Small intestine (tissue), 7 donors: ENCODE measurements at regions not wholly inside any gene's neighbourhood (a gene's known extent, or its start where the extent isn't known, plus 50 kb on each side); places are given as distances from the start of the nearest gene placed in this dataset.

Experiments used
- DNase-seq, 2 donors: peaks; one replicate each; pipeline versions ENCODE4 v3.0.0 to v3.0.0-alpha.2; 2013
- FAIRE-seq: peaks from 2 replicates; lab custom pipeline; 2012; peaks lifted over from hg19 to GRCh38; lab: Jason Lieb, UNC
- H3K27ac ChIP-seq, 3 donors: one replicate each; pipeline ENCODE4 v1.5.1; 2013; ENCODE audit warnings: low read length in 2 of 3, mild to moderate bottlenecking in 2 of 3, control low read depth in 1 of 3, inconsistent platforms in 1 of 3, low read depth in 1 of 3, moderate library complexity in 1 of 3
- H3K27me3 ChIP-seq, 3 donors: one replicate each; pipeline ENCODE4 v1.6.1; 2013; ENCODE audit warnings: low read length in 3 of 3, inconsistent platforms in 1 of 3; ENCODE audit not compliant: control insufficient read depth in 3 of 3, insufficient read depth in 3 of 3
- H3K36me3 ChIP-seq, 3 donors: one replicate each; pipeline ENCODE4 v1.6.1; 2013; ENCODE audit warnings: low read length in 3 of 3, inconsistent platforms in 1 of 3, low read depth in 1 of 3, mild to moderate bottlenecking in 1 of 3, moderate library complexity in 1 of 3; ENCODE audit not compliant: control insufficient read depth in 3 of 3, insufficient read depth in 2 of 3
- H3K4me1 ChIP-seq, 3 donors: one replicate each; pipeline ENCODE4 v1.6.1; 2013; ENCODE audit warnings: low read length in 2 of 3, inconsistent platforms in 1 of 3, low read depth in 1 of 3, mild to moderate bottlenecking in 1 of 3, moderate library complexity in 1 of 3; ENCODE audit not compliant: control insufficient read depth in 3 of 3, insufficient read depth in 2 of 3
- H3K4me3 ChIP-seq, 3 donors: one replicate each; pipeline ENCODE4 v1.5.1; 2013; ENCODE audit warnings: low read length in 3 of 3, control low read depth in 1 of 3, inconsistent platforms in 1 of 3, low read depth in 1 of 3, mild to moderate bottlenecking in 1 of 3, moderate library complexity in 1 of 3
- H3K9me3 ChIP-seq, 2 donors: one replicate each; pipeline ENCODE4 v1.6.1; 2013; ENCODE audit warnings: low read depth in 1 of 2, low read length in 1 of 2; ENCODE audit not compliant: control insufficient read depth in 2 of 2, insufficient read depth in 1 of 2
- WGBS, 3 donors: extraction: QIAGEN DNeasy Blood & Tissue Kit; methylation state at CpG; one replicate each; pipeline ENCODE4 v1.1.7; 2013; 5-methylcytosine and 5-hydroxymethylcytosine counted together
- donor health status: healthy with polysubstance abuse.
- donor health status: control.
- donor health status: control.
- donor health status: Bipolar disorder and iron deficiency.
- donor health status: healthy.

- DNase-seq, result no peak
- H3K27me3 ChIP-seq, result no peaks in the 10 kb centered on the region
- 60 to 69% (median 64%) methylated on average over 4 of the region's 4 CpGs for WGBS, 3 donors
- no peak for FAIRE-seq
- no peaks in the 10 kb centered on the region for H3K36me3 ChIP-seq
- H3K4me1 ChIP-seq, result no peaks in the 10 kb centered on the region
- H3K9me3 ChIP-seq, result no peaks in the 10 kb centered on the region
- H3K27ac ChIP-seq, result no peak overlapping the region
- H3K4me3 ChIP-seq, result no peak overlapping the region
Measured at GRCh38 chr5:111859533-111860270, 102.7 kb upstream of the NREP start.

GRCh38 chr5:111859031-111859430, 102.0 kb upstream of the NREP start:
- DNase-seq, result no peak
- H3K36me3 ChIP-seq, result no peaks in the 10 kb centered on the region
- H3K4me3 ChIP-seq, result no peak overlapping the region
- no peaks in the 10 kb centered on the region for H3K9me3 ChIP-seq
- H3K27ac ChIP-seq, result no peak overlapping the region
- no peak for FAIRE-seq
- no peaks in the 10 kb centered on the region for H3K4me1 ChIP-seq
- no peaks in the 10 kb centered on the region for H3K27me3 ChIP-seq

- Histone ChIP-seq H3K9me3 (no peaks in the 10 kb centered on the region), H3K27ac (no peak overlapping the region), H3K27me3 (no peaks in the 10 kb centered on the region), H3K4me1 (no peaks in the 10 kb centered on the region), H3K4me3 (no peak overlapping the region), H3K36me3 (no peaks in the 10 kb centered on the region)
- FAIRE-seq (no peak), DNase-seq (no peak)
Measured at GRCh38 chr5:111857623-111858022, 100.6 kb upstream of the NREP start.

GRCh38 chr5:111856876-111857466, 100.0 kb upstream of the NREP start:
- no peak for FAIRE-seq

GRCh38 chr5:111855356-111855755, 98.4 kb upstream of the NREP start:
- WGBS, 3 donors, result 22 to 60% (median 39%) methylated on average over 1 of the region's 1 CpG
- Histone ChIP-seq H3K4me1 (no peaks in the 10 kb centered on the region), H3K9me3 (no peaks in the 10 kb centered on the region), H3K27ac (no peak overlapping the region), H3K27me3 (no peaks in the 10 kb centered on the region), H3K36me3 (no peaks in the 10 kb centered on the region), H3K4me3 (no peak overlapping the region)
- FAIRE-seq, result no peak
- no peak for DNase-seq

More at GRCh38 chr5:111856876-111857466, 100.0 kb upstream of the NREP start:
- WGBS, 3 donors, result 78 to 81% (median 78%) methylated on average over 5 of the region's 5 CpGs
- H3K4me1 ChIP-seq, result no peaks in the 10 kb centered on the region
- DNase-seq, result no peak
- H3K36me3 ChIP-seq, result no peaks in the 10 kb centered on the region
- no peaks in the 10 kb centered on the region for H3K27me3 ChIP-seq
- H3K9me3 ChIP-seq, result no peaks in the 10 kb centered on the region
- no peak overlapping the region for H3K27ac ChIP-seq
- H3K4me3 ChIP-seq, result no peak overlapping the region

GRCh38 chr5:111854186-111854585, 97.2 kb upstream of the NREP start:
- Histone ChIP-seq H3K27me3 (no peaks in the 10 kb centered on the region), H3K27ac (no peak overlapping the region), H3K36me3 (no peaks in the 10 kb centered on the region), H3K9me3 (no peaks in the 10 kb centered on the region), H3K4me3 (no peak overlapping the region), H3K4me1 (no peaks in the 10 kb centered on the region)
- WGBS, 3 donors, result 13 to 38% (median 25%) methylated on average over 2 of the region's 2 CpGs
- FAIRE-seq, result no peak
- no peak for DNase-seq

- no peaks in the 10 kb centered on the region for H3K36me3 ChIP-seq
- no peak overlapping the region for H3K27ac ChIP-seq
- FAIRE-seq (no peak), DNase-seq (no peak)
- H3K4me3 ChIP-seq, result no peak overlapping the region
- no peaks in the 10 kb centered on the region for H3K9me3 ChIP-seq
- no peaks in the 10 kb centered on the region for H3K4me1 ChIP-seq
- 52 to 74% (median 68%) methylated on average over 3 of the region's 3 CpGs for WGBS, 3 donors
- H3K27me3 ChIP-seq, result no peaks in the 10 kb centered on the region
Measured at GRCh38 chr5:111853748-111854147, 96.8 kb upstream of the NREP start.

GRCh38 chr5:111851631-111852548, 94.9 kb upstream of the NREP start:
- Histone ChIP-seq H3K27me3 (no peaks in the 10 kb centered on the region), H3K9me3 (no peaks in the 10 kb centered on the region), H3K4me3 (no peak overlapping the region), H3K4me1 (no peaks in the 10 kb centered on the region), H3K36me3 (no peaks in the 10 kb centered on the region), H3K27ac (no peak overlapping the region)
- WGBS, 3 donors, result 78 to 87% (median 80%) methylated on average over 4 of the region's 4 CpGs
- FAIRE-seq, result no peak
- no peak for DNase-seq
